NT2/D1 (cell line): ENCODE measurements at regions not wholly inside any gene's neighbourhood (a gene's known extent, or its start where the extent isn't known, plus 50 kb on each side); places are given as distances from the start of the nearest gene placed in this dataset.
"Not testable (repeated sequence)": the region's sequence is repeated elsewhere in the genome, so short reads cannot be mapped to it uniquely, and the experiment has no call there.

Experiments
- DNase-seq: peaks from one replicate; pipeline ENCODE4 v3.0.0-alpha.2; 2011; ENCODE audit warnings: low read depth, low spot score
- H3K27me3 ChIP-seq: 2 replicates; pipeline ENCODE4 v1.6.0; 2011; ENCODE audit warnings: mild to moderate bottlenecking; ENCODE audit not compliant: insufficient read length, insufficient read depth
- H3K36me3 ChIP-seq: 2 replicates; pipeline ENCODE4 v1.6.1; 2011; ENCODE audit warnings: mild to moderate bottlenecking, low read length, mixed read lengths; ENCODE audit not compliant: insufficient read depth, insufficient read length
- H3K4me1 ChIP-seq: 2 replicates; pipeline ENCODE4 v1.5.1; 2011; ENCODE audit not compliant: insufficient read depth, insufficient read length
- H3K4me3 ChIP-seq: 2 replicates; pipeline ENCODE4 v1.5.1; 2011; ENCODE audit warnings: low read depth; ENCODE audit not compliant: insufficient read length
- H3K9ac ChIP-seq: 2 replicates; pipeline ENCODE4 v1.6.0; 2011; ENCODE audit warnings: low read depth; ENCODE audit not compliant: insufficient read length
- H3K9me3 ChIP-seq: 2 replicates; pipeline ENCODE4 v1.5.1; 2011; ENCODE audit warnings: mild to moderate bottlenecking, low read length; ENCODE audit not compliant: insufficient read depth
- SUZ12 ChIP-seq: IDR thresholded peaks from 2 replicates; pipeline ENCODE4 v1.6.1; 2011; ENCODE audit not compliant: insufficient read length, insufficient read depth; ENCODE audit errors: extremely low read depth
- YY1 ChIP-seq: IDR thresholded peaks from 2 replicates; pipeline ENCODE4 v1.6.1; 2011; ENCODE audit not compliant: insufficient read length, insufficient read depth
- ZNF274 ChIP-seq: IDR thresholded peaks from 2 replicates; pipeline ENCODE4 v1.6.1; 2011; ENCODE audit warnings: mild to moderate bottlenecking, low read depth, low read length

DNA sequence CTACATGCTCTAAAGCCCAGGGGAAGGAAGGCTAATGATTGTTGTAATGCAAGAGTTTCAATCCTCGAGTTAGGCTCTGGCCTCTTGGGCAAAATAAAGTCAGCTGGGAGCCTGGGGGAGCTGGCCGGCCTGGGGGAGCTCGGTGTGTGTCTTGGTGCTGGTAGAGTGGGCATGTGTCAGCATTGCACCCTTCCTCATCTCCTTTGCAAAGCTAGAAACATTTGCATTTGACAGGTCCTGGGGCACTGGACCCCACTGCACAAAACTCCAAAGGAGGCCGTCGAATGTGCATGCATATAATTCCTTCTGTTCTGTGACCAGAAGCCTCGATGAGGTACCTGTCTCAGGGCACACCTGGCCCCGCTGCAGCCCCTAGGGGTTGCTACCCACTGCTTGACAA, 74.6 kb upstream of the SLC22A23 start:
- H3K27me3 ChIP-seq = no peaks in the 10 kb centered on the region
- no peaks in the 10 kb centered on the region for H3K36me3 ChIP-seq
- H3K4me1 ChIP-seq = no peaks in the 10 kb centered on the region
- TF ChIP-seq ZNF274 (no peak), SUZ12 (no peak), YY1 (no peak)
- H3K9me3 ChIP-seq = no peaks in the 10 kb centered on the region
- no peak overlapping the region for H3K4me3 ChIP-seq
- H3K9ac ChIP-seq = no peak overlapping the region
- DNase-seq = no peak

DNA sequence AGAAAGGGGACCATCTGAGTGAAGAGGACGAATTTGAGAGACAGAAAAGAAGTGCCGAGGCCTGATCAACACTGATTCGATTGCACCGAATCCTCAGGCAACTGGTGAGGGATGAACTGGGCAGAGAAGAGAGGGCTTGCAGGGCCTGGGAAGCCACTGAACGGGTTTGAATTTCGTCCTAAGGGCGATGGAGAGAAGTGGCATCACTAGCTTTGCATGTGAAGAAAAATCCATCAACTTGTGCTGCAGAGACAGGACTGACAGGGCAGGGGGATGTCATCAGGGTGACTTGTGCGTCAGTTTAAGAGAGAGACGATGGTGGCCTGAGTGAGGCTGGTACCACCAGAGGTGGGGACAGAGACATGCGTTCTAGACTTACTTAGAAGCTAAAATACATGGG, 73.7 kb upstream of the SLC22A23 start:
- Histone ChIP-seq H3K4me1 (no peaks in the 10 kb centered on the region), H3K27me3 (no peaks in the 10 kb centered on the region), H3K9ac (no peak overlapping the region), H3K4me3 (no peak overlapping the region), H3K9me3 (no peaks in the 10 kb centered on the region), H3K36me3 (no peaks in the 10 kb centered on the region)
- DNase-seq = no peak
- TF ChIP-seq SUZ12 (no peak), YY1 (no peak), ZNF274 (no peak)

DNA sequence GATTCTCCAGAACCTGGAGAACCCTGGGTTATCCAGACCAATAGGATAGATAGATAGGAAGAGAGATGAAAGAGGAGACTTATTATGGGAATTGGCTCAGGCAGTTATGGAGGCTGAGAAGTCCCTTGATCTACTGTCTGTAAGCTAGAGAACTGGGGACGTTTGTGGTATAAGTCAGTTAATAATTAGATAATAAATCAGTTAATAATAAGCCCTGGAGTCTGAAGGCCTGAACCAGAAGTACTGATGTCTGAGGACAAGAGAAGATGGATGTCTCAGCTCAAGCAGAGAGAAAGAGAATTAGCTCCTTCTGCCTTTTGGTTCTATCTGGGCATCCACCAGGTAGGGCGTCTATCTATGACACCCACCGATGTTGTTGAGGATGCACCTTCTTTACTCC, 72.9 kb upstream of the SLC22A23 start:
- H3K36me3 ChIP-seq = no peaks in the 10 kb centered on the region
- DNase-seq = no peak
- H3K9ac ChIP-seq = no peak overlapping the region
- no peak for TF ChIP-seq ZNF274
- TF ChIP-seq YY1 = no peak
- TF ChIP-seq SUZ12 = no peak
- no peaks in the 10 kb centered on the region for H3K27me3 ChIP-seq
- H3K4me1 ChIP-seq = no peaks in the 10 kb centered on the region
- H3K9me3 ChIP-seq = no peaks in the 10 kb centered on the region
- H3K4me3 ChIP-seq = no peak overlapping the region

DNA sequence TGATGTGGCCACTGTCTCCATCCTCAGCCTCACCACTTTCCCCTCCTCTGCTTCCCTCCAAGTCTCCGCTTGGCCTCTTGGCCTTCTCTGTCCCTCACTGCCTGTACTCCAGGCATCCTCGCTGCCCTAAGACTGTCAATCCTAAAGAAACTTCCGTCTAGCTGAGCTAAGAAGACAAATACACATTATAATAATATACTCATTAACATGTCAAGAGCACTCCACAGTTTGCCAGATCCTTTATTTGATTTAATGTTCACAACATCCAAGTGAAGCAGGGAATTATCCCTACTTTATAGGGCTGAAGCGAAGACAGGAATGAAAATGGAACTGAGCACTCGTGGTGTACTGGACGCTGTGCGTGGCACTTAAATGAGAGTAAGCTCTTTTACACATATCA, 72.4 kb upstream of the SLC22A23 start:
- Histone ChIP-seq H3K9me3 (no peaks in the 10 kb centered on the region), H3K27me3 (no peaks in the 10 kb centered on the region), H3K4me3 (no peak overlapping the region), H3K36me3 (no peaks in the 10 kb centered on the region), H3K4me1 (no peaks in the 10 kb centered on the region), H3K9ac (no peak overlapping the region)
- no peak for DNase-seq
- TF ChIP-seq YY1 (no peak), ZNF274 (no peak), SUZ12 (no peak)

DNA sequence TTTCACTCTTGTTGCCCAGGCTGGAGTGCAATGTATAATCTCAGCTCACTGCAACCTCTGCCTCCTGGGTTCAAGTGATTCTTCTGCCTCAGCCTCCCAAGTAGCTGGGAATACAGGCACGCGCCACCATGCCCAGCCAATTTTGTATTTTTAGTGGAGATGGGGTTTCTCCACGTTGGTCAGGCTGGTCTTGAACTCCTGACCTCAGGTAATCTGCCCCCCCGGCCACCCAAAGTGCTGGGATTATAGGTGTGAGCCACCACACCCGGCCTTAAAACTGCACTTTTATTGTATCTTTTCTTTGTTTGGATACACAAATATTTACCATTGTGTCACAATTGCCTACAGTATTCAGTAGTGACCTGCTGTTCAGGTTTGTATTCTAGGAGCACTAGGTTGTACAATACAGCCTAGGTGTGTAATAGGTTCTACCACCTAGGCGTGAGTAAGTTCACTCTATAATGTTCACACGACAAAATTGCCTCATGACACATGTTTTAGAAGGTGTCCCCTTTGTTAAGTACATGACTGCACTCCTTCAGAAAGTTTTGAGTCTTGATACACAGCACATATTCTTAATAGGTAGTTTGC, 71.3 kb upstream of the SLC22A23 start:
- not testable (repeated sequence) for H3K9me3 ChIP-seq, H3K36me3 ChIP-seq, H3K27me3 ChIP-seq, DNase-seq, H3K4me1 ChIP-seq, H3K4me3 ChIP-seq, H3K9ac ChIP-seq

DNA sequence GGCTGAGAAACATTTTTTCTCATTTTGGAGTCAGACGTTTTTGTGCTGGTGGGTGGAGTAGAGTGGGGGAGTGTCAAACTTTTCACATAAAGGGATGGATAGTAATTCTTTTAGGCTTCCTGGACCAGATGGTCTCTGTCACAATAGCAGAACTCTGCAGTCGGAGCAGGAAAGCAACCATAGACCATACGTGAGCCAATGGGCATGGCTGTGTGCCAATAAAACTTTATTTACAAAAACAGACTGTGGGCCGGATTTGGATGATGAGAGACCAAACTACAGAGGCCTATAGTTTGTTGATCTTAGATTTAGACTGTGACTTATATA, 70.8 kb upstream of the SLC22A23 start:
- H3K9ac ChIP-seq = no peak overlapping the region
- no peak overlapping the region for H3K4me3 ChIP-seq
- no peak for DNase-seq
- H3K4me1 ChIP-seq = no peaks in the 10 kb centered on the region
- H3K9me3 ChIP-seq = no peaks in the 10 kb centered on the region
- no peaks in the 10 kb centered on the region for H3K27me3 ChIP-seq
- H3K36me3 ChIP-seq = no peaks in the 10 kb centered on the region
- TF ChIP-seq YY1 = no peak
- no peak for TF ChIP-seq SUZ12
- TF ChIP-seq ZNF274 = no peak

DNA sequence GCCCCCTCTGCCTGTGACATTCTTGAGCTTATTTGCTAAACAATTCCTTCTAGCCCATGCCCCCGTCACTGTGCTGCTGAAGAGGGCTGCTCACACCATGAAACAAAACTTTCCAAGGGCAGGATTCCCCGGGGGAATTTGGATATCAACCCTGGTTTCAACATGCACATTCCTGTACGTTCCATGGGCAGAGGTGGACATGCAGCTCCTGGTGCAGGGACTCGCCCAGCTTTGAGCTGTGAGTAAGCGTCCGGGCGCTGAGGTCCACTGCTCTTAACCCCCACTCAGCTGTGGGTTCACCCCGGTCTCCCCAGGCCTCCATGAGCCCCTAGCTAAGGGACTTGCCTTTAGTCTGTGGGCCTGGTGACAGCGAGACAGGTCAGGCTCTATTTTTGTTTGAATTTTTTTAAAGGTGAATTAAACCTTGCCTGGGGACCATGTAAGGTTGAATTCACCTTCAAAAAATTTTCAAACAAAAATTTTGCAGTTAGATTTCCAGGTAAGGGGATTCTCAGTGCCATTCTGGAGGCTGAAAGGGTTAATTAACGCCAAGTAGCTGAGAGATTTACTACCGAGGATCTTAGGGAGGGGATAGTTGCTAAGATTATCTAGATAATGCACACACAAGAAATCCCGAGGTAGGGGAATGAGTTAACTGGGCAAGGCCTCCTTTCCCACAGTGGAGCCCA, 70.3 kb upstream of the SLC22A23 start:
- no peak overlapping the region for H3K4me3 ChIP-seq
- H3K4me1 ChIP-seq = no peaks in the 10 kb centered on the region
- no peak for DNase-seq
- no peak for TF ChIP-seq YY1
- no peak for TF ChIP-seq ZNF274
- no peak for TF ChIP-seq SUZ12
- no peaks in the 10 kb centered on the region for H3K27me3 ChIP-seq
- H3K9ac ChIP-seq = no peak overlapping the region
- H3K9me3 ChIP-seq = no peaks in the 10 kb centered on the region
- H3K36me3 ChIP-seq = no peaks in the 10 kb centered on the region

DNA sequence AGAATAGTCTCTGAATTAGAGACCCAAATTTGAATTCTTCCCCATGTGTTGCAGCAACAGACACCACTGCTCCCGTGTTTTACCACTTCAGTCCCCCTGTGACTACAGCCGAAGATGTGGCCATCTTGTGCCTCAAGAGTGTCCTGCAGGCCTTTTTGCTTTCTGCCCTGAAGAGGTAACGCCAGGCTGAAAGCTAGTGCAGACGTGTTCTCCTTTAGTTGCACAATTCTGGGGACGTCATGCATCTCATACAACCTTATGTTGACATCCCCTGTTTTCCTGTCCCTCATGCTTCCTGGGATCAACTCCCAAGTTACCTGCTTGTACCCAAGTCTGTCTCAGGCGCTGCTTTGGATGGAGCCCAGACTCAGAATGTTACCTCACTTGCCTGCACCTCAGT, 69.1 kb upstream of the SLC22A23 start:
- Histone ChIP-seq H3K27me3 (no peaks in the 10 kb centered on the region), H3K36me3 (no peaks in the 10 kb centered on the region), H3K9me3 (no peaks in the 10 kb centered on the region; the same call in 1 of the 2 replicates), H3K9ac (no peak overlapping the region), H3K4me1 (no peaks in the 10 kb centered on the region), H3K4me3 (no peak overlapping the region)
- DNase-seq = no peak
- TF ChIP-seq SUZ12 = no peak
- TF ChIP-seq YY1 = no peak
- no peak for TF ChIP-seq ZNF274
